GM18907 (cell line): ENCODE measurements at regions not wholly inside any gene's neighbourhood (a gene's known extent, or its start where the extent isn't known, plus 50 kb on each side); places are given as distances from the start of the nearest gene placed in this dataset.

Experiments
- ATAC-seq: cut with Tn5 transposase; IDR thresholded peaks from one replicate; pipeline ENCODE4 v1.9.1; 2021; ENCODE audit warnings: mild to moderate bottlenecking, moderate library complexity; ENCODE audit not compliant: unreplicated experiment

DNA sequence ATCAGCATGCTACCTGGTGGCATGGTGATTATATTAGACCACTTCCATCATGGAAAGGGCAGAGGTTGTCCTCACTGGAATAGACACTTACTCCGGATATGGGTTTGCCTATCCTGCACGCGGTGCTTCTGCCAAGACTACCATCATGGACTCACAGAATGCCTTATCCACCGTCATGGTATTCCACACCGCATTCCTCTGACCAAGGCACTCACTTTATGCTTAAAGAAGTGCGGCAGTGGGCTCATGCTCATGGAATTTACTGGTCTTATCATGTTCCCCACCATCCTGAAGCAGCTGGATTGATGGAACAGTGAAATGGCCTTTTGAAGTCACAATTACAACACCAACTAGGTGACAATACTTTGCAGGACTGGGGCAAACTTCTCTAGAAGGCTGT lies 109.2 kb upstream of the DRD2 start:
- ATAC-seq: no peak

DNA sequence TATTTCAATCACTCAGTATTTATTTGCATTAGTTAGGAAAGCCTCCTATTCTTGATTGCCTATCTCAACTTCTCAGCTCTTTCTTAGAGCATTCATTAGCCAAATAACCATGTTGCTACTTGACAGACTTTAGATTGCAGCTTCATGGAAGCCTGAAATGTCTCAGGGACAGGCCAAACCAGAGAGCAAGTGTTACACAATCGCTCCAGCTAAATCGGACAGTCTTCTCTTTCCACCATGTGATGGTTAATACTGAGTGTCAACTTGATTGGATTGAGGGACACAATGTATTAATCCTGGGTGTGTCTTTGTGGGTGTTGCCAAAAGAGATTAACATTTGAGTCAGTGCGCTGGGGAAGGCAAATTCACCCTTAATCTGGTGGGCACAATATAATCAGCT lies 106.5 kb upstream of the DRD2 start:
- ATAC-seq: no peak

DNA sequence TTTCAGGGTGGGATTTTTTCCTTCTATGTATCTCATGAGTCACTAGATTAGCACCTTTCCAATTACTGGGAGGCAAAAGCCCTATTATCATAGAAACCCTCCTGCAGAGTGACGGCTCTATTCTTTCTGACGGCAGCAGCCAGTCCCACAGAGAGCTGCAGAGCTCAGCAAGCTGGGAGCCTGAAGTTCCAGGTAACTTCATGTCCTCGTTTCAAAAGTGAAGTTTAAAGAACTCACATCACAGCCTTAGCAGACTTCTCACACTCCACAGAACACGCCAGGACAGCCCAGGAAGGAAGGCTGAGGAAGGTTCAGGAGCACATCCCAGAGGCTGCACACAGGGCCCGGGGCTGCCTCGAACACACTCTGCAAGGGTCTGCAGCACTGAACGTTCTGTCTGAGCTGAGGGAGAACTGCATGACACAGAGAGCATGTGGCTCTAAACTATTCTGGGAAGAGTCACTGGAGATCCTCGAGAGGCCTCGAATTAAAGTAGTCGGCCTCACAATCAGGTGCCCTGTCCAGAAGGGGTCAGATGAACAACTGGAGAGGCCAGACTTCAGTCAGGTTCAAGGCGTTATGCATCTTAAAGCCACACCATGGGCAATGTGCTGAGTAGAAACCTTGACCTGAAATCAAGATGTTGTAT lies 104.2 kb upstream of the DRD2 start:
- no peak for ATAC-seq

GRCh38 chr11:113578715-113579250 lies 103.6 kb upstream of the DRD2 start:
- no peak for ATAC-seq

GRCh38 chr11:113578033-113578380 lies 102.8 kb upstream of the DRD2 start:
- ATAC-seq: no peak

DNA sequence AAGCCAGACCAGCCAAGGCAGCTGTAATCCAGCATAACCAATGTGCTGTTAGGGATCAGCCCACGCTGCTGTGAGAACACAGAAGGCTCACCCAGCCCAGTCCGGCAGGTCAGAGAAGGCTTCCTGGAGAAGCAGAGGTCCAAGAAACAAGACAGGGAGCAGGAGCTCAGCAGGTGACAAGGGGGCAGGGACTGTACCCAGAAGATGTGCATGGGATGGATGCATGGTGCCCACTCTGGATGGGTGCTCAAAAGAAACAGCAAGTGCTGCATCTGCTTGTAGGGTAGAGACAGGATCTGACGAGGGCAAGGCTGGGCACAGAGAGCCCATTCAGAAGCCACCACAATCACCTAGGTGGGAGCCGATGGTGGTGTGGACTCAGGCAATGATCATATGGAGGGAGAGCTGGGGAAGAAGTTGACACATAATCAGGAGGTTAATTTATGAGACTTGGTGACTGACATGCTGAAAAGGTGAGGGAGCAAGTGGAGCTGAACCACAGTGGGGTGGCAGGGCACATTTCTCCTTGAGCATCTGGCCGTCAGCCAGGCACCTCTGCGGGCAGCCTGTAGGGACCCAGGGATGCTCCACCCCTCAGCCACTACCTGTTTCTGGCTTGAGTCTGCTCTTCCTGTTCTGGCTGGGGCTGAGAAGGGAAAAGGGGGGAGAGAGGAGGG lies 102.3 kb upstream of the DRD2 start:
- ATAC-seq: no peak

DNA sequence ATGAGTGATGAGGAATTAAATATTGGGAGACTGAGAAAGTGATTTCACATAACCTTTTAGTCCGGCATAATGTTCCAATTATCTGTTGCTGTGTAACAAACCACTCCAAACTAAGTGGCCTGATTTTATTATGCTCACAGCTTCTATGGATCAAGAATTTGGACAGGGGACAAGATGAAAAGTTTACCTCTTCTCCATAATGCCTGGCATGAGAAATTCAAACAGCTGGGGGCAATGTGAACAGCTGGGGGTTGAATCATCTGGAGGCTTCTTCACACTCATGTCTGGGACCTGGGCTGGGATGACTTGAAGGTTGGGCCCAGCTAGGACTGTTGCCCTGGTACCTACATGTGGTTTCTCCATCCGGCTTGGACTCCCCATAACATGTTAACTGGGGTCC lies 99.4 kb upstream of the DRD2 start:
- ATAC-seq: no peak

GRCh38 chr11:113574171-113574570 lies 99.0 kb upstream of the DRD2 start:
- no peak for ATAC-seq

- no peak for ATAC-seq
Observed at GRCh38 chr11:113572136-113572735, 97.0 kb upstream of the DRD2 start.

DNA sequence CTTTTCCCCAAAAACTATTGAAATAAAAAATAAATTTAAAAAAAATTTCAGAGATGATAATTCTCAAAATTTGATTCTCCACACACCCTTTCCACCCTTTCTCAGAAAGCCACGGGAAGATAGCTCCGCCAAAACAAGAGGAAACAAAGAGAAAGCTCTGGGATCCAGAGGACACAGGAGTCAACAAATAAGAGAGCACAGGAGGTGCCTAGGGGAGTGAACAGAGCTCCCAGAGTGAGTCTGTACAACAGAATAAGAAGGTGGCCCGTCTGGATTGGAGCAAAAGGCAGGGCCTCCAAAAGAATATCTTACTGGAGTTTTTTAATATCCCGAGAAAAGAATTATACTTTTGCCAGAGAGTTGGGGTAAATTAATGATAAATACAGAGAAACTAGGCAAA lies 96.3 kb upstream of the DRD2 start:
- ATAC-seq: no peak

GRCh38 chr11:113570906-113571305 lies 95.7 kb upstream of the DRD2 start:
- ATAC-seq: no peak

GRCh38 chr11:113569391-113569790 lies 94.2 kb upstream of the DRD2 start:
- ATAC-seq: no peak

DNA sequence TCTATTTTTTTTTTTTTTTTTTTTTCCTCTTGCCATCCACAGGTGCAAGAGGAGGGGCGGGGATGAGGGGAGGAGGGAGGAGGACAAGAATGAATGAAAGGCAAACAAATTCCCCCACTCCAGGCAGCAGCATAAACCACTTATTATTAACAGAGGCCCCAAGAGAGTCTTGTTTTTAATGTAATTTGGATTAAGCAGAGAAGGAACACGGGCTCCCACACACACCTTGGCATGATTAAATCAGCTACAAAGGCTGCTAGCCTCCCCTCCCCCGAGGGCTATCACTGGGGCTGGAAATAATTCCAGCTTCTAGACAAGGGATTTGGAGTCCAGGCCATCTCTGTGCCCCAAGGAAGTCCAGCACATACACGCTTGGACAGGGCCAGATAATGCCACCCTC lies 93.4 kb upstream of the DRD2 start:
- no peak for ATAC-seq

GRCh38 chr11:113567867-113568544 lies 92.8 kb upstream of the DRD2 start:
- ATAC-seq: no peak

DNA sequence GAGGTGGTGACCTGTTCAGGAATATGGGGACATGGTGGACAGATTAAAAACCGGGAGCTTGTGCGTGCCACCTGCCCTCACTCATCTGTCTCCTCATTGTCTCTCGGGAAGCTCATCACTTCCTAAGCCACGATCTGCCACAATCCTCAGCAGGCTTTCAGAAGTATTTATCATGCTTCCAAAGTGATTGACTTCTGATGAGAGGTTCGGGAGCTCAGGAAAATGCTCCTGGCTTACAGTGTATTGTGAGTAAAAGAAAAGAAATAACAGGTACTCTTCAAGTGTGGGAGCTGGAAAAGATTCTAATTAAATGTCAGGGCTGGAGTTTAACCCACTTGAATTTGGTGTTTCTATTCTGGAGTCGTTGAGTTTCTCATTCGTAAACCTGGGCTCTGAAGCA lies 91.9 kb upstream of the DRD2 start:
- ATAC-seq: no peak

DNA sequence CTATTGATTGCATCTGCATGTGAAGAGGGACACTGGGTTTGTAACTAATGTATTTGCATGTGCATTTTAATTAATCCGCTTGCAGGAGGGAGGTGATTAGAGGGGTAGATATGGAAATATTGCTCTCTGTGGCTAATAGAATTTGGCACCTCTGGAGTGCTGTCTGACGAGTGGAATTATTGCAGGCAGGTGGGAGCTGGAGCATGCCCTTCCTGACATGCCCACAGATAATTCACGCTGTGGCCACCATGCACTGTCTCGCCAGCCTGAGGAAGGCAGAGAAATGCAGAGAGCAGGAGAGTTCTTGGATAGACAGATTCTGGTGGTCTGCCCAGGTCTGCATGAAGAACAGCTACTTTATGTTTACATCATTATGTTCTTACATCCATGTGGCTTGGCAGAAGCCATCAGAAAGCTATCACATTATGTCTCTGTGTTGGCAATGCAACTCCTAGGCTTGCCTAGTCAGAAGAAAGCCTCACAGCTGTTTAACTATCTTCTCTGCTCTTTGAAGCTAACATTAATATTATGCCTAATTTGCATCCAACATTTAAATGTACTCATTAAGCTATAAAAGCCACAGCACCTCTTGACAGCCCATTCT lies 89.4 kb upstream of the DRD2 start:
- ATAC-seq: no peak

- ATAC-seq: no peak
Observed at GRCh38 chr11:113563766-113564526, 88.7 kb upstream of the DRD2 start.

DNA sequence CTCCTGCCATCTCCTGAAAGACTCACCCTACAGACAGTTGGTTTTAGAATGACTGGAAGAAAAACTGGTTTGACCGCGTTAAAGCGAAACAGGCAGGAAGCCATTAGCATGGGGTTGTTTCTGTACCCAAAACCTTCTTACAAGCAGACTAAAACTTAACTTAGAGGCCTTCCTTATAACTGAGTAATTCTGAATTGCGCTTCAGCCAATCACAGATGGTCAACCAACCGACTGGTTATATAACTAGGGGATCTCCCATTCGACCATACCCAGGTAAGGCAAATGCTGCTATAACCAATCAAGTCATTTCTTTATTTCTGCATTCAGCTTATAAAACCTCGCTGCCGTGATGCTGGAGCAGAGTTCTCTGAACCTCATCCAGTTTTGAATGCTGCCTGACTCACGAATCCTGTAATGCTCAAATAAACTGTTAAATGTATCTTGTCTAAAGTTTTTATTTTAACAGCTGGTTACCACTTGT lies 87.8 kb upstream of the DRD2 start:
- no peak for ATAC-seq

DNA sequence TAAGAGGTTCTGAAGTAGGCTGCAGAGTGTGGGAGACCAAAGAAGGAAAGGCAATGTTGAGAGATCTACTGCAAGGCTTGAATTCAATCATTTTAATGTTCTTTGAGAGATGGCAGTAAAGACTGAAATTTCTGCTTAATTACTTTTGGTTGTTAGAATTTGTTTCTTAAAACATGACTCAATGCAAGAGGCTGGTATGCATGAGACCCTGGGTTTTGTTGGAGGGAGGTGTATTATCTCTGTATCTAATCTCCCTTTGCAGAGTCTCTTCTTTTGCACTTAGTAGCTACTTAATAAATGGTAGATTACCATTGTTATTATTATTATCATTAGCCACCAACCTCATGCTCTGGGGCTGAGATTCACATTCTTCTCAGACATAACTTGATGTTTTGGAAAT lies 87.4 kb upstream of the DRD2 start:
- no peak for ATAC-seq

DNA sequence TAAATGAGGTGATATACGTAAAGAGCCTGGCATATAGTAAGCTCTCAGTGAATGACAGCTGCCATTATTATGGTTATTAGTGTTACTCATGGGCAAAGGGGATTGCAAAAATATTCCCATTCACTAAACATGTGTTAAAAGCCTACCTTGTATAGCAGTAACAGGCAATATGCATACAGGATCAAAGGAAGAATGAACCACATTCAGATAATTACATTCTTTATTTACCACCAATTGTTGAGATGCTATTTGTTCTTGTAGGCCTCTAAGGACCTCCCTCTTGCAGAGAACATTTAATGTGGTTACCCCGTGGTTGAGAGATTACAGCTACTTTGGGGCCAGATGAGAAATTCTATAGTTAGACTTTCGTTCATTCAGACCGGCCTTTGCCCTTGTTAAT lies 82.7 kb upstream of the DRD2 start:
- no peak for ATAC-seq

DNA sequence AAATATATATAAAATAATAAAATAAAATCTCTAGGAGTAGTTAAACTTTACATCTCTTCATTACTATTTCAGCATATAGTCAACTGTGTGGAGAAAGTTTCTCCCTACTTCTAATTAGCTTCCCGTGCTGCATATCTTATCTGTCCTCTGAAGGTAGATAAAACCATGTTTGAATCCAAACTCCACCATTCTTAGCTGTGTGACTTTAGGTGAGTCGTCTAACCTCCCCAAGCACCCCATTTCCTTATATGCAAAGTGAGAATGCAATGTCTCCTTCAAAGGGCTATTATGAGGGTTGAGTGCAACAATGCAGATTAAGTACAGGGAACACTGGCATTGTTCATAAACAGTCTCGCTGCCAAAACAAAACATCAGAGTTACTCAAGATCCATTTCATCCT lies 80.8 kb upstream of the DRD2 start:
- ATAC-seq: no peak
